ENCODE measurements at regions not wholly inside any gene's neighbourhood (a gene's known extent, or its start where the extent isn't known, plus 50 kb on each side); places are given as distances from the start of the nearest gene placed in this dataset.
"Not testable (repeated sequence)": the region's sequence is repeated elsewhere in the genome, so short reads cannot be mapped to it uniquely, and the experiment has no call there.

- BruUV-seq (replicated peaks); intact Hi-C loops (cut with micrococcal nuclease): not testable (repeated sequence)
Observed at GRCh38 chr21:20201323-20201722, 796.9 kb upstream of the NCAM2 start.

GRCh38 chr21:20207335-20207734 lies 790.9 kb upstream of the NCAM2 start:
- intact Hi-C loops (cut with micrococcal nuclease) = no loop called here
- POLR2A ChIA-PET = no interaction called here

More at GRCh38 chr21:20201323-20201722, 796.9 kb upstream of the NCAM2 start:
- H3K36me3 ChIP-seq (ENCODE audit: control insufficient read depth in 1 of 2, insufficient read depth in 2 of 2, low read length in 2 of 2); H3K27ac ChIP-seq (ENCODE audit: low read depth, low read length); CTCF ChIA-PET; RAD21 ChIA-PET (ENCODE audit: low non-redundant PET in 1 of 2, low total read pairs in 2 of 2, uncharacterized antibody in 2 of 2, unreplicated experiment in 2 of 2); H4K20me1 ChIP-seq (ENCODE audit: insufficient read depth); H3K9ac ChIP-seq (ENCODE audit: low read length); POLR2A ChIA-PET; H3K27me3 ChIP-seq (ENCODE audit: insufficient read depth, low read length); H3K9me2 ChIP-seq (ENCODE audit: insufficient read depth); H2AFZ ChIP-seq (ENCODE audit: low read depth, low read length, poor library complexity, severe bottlenecking); H3K4me2 ChIP-seq (ENCODE audit: low read length); H3K4me1 ChIP-seq (ENCODE audit: control insufficient read depth in 1 of 2, insufficient read depth in 2 of 2, low read length in 2 of 2); H3K79me2 ChIP-seq (ENCODE audit: insufficient read depth, low read length); ATAC-seq; DNase-seq (ENCODE audit: low read depth, low spot score); H3K9me3 ChIP-seq (ENCODE audit: control insufficient read depth in 1 of 2, insufficient read depth in 1 of 2, low read depth in 1 of 2, low read length in 2 of 2); H3K4me3 ChIP-seq (replicated peaks in 1 of 2; ENCODE audit: low read depth in 1 of 2, low read length in 2 of 2): not testable (repeated sequence)

More at GRCh38 chr21:20207335-20207734, 790.9 kb upstream of the NCAM2 start:
- Histone ChIP-seq H3K9me2 (ENCODE audit: insufficient read depth) (no peaks in the 10 kb centered on the region), H3K36me3 (ENCODE audit: control insufficient read depth in 1 of 2, insufficient read depth in 2 of 2, low read length in 2 of 2) (no peaks in the 10 kb centered on the region), H3K27me3 (ENCODE audit: insufficient read depth, low read length) (no peaks in the 10 kb centered on the region), H3K9ac (ENCODE audit: low read length) (no peak overlapping the region), H3K79me2 (ENCODE audit: insufficient read depth, low read length) (no peaks in the 10 kb centered on the region), H3K4me2 (ENCODE audit: low read length) (no peak overlapping the region), H4K20me1 (ENCODE audit: insufficient read depth) (no peaks in the 10 kb centered on the region), H3K4me3 (replicated peaks in 1 of 2; ENCODE audit: low read depth in 1 of 2, low read length in 2 of 2) (no peak overlapping the region), H3K9me3 (ENCODE audit: control insufficient read depth in 1 of 2, insufficient read depth in 1 of 2, low read depth in 1 of 2, low read length in 2 of 2) (peaks cover 8 to 40% of the 10 kb centered on the region in 2 experiments; a peak in 3 of 4 replicates), H3K27ac (ENCODE audit: low read depth, low read length) (no peak overlapping the region), H2AFZ (ENCODE audit: low read depth, low read length, poor library complexity, severe bottlenecking) (no peak overlapping the region), H3K4me1 (ENCODE audit: control insufficient read depth in 1 of 2, insufficient read depth in 2 of 2, low read length in 2 of 2) (no peaks in the 10 kb centered on the region)
- BruUV-seq (replicated peaks) = no TSS peak
- ChIA-PET RAD21 (ENCODE audit: low non-redundant PET in 1 of 2, low total read pairs in 2 of 2, uncharacterized antibody in 2 of 2, unreplicated experiment in 2 of 2) (no interaction called here), CTCF (no interaction called here)
- TF ChIP-seq CBX3 (IDR thresholded peaks at IDR 0.05; ENCODE audit: low read depth) = no peak
- TF ChIP-seq, protein P1, sequence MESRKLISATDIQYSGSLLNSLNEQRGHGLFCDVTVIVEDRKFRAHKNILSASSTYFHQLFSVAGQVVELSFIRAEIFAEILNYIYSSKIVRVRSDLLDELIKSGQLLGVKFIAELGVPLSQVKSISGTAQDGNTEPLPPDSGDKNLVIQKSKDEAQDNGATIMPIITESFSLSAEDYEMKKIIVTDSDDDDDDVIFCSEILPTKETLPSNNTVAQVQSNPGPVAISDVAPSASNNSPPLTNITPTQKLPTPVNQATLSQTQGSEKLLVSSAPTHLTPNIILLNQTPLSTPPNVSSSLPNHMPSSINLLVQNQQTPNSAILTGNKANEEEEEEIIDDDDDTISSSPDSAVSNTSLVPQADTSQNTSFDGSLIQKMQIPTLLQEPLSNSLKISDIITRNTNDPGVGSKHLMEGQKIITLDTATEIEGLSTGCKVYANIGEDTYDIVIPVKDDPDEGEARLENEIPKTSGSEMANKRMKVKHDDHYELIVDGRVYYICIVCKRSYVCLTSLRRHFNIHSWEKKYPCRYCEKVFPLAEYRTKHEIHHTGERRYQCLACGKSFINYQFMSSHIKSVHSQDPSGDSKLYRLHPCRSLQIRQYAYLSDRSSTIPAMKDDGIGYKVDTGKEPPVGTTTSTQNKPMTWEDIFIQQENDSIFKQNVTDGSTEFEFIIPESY (IDR thresholded peaks at IDR 0.05; ENCODE audit: extremely low read depth, insufficient replicate concordance, low read length) = no peak
- no peak for TF ChIP-seq SRF (IDR thresholded peaks at IDR 0.05; ENCODE audit: low read depth)
- TF ChIP-seq RAD21 (IDR thresholded peaks at IDR 0.05; ENCODE audit: low read depth) = no peak
- no peak for TF ChIP-seq SP1 (IDR thresholded peaks at IDR 0.05; ENCODE audit: low read depth)
- TF ChIP-seq EGR1 (IDR thresholded peaks at IDR 0.05; ENCODE audit: low read depth) = no peak
- TF ChIP-seq EZH2phosphoT487 (IDR thresholded peaks at IDR 0.05; ENCODE audit: borderline replicate concordance) = no peak
- no peak for TF ChIP-seq SIN3A (IDR thresholded peaks at IDR 0.05; ENCODE audit: low read depth)
- TF ChIP-seq MAX (IDR thresholded peaks at IDR 0.05) = no peak
- no peak for TF ChIP-seq CEBPB (IDR thresholded peaks at IDR 0.05; ENCODE audit: low read depth)
- no peak for ATAC-seq
- no peak for DNase-seq (ENCODE audit: low read depth, low spot score)

All from HCT116 (cell line).